Ishikawa (cell line): ENCODE measurements at regions not wholly inside any gene's neighbourhood (a gene's known extent, or its start where the extent isn't known, plus 50 kb on each side); places are given as distances from the start of the nearest gene placed in this dataset.

ENCODE experiments used
- CEBPB ChIP-seq: IDR thresholded peaks from 2 replicates; pipeline ENCODE4 v1.6.1; 2012
- CREB1 ChIP-seq: IDR thresholded peaks from 2 replicates; pipeline ENCODE4 v1.6.1; 2012; ENCODE audit warnings: low read depth
- EGR1 ChIP-seq: IDR thresholded peaks from 2 replicates; pipeline ENCODE4 v1.6.1; 2012
- EP300 ChIP-seq: IDR thresholded peaks from 2 replicates; pipeline ENCODE4 v1.6.1; 2012; ENCODE audit warnings: borderline replicate concordance
- FOXM1 ChIP-seq: IDR thresholded peaks from 2 replicates; pipeline ENCODE4 v1.6.1; 2012; ENCODE audit warnings: low read depth, borderline replicate concordance
- MAX ChIP-seq: IDR thresholded peaks from 2 replicates; pipeline ENCODE4 v1.6.1; 2012
- NFIC ChIP-seq: IDR thresholded peaks from 2 replicates; pipeline ENCODE4 v1.6.1; 2012
- RAD21 ChIP-seq: IDR thresholded peaks from 2 replicates; pipeline ENCODE4 v1.6.1; 2012; ENCODE audit warnings: low read depth
- REST ChIP-seq: IDR thresholded peaks from 2 replicates; pipeline ENCODE4 v1.6.1; 2012; ENCODE audit warnings: low read depth, mild to moderate bottlenecking
- TAF1 ChIP-seq: IDR thresholded peaks from 2 replicates; pipeline ENCODE4 v1.6.1; 2012; ENCODE audit warnings: low read depth, mild to moderate bottlenecking
- TCF12 ChIP-seq: IDR thresholded peaks from 2 replicates; pipeline ENCODE4 v1.6.1; 2012; ENCODE audit warnings: low read depth
- TEAD4 ChIP-seq: IDR thresholded peaks from 2 replicates; pipeline ENCODE4 v1.6.1; 2012
- YY1 ChIP-seq: IDR thresholded peaks from 2 replicates; pipeline ENCODE4 v1.6.1; 2012; ENCODE audit warnings: low read depth
- ZBTB7A ChIP-seq: IDR thresholded peaks from 2 replicates; pipeline ENCODE4 v1.6.1; 2012; ENCODE audit warnings: low read depth
- TF ChIP-seq, protein P1 (sequence below): IDR thresholded peaks from 2 replicates; pipeline ENCODE4 v1.6.1; 2012

GRCh38 chr13:107852072-107852471 lies 363.3 kb downstream of the LIG4 start:
- TF ChIP-seq CREB1: no peak
- TF ChIP-seq ZBTB7A: no peak
- no peak for TF ChIP-seq TEAD4
- no peak for TF ChIP-seq YY1
- no peak for TF ChIP-seq REST
- TF ChIP-seq TAF1: no peak
- TF ChIP-seq CEBPB: no peak
- no peak for TF ChIP-seq FOXM1
- TF ChIP-seq RAD21: no peak
- TF ChIP-seq, protein P1, sequence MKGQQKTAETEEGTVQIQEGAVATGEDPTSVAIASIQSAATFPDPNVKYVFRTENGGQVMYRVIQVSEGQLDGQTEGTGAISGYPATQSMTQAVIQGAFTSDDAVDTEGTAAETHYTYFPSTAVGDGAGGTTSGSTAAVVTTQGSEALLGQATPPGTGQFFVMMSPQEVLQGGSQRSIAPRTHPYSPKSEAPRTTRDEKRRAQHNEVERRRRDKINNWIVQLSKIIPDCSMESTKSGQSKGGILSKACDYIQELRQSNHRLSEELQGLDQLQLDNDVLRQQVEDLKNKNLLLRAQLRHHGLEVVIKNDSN: no peak
- TF ChIP-seq EGR1: no peak
- no peak for TF ChIP-seq MAX
- no peak for TF ChIP-seq TCF12
- TF ChIP-seq EP300: no peak
- no peak for TF ChIP-seq NFIC

- TF ChIP-seq REST: no peak
- TF ChIP-seq CREB1: no peak
- no peak for TF ChIP-seq NFIC
- TF ChIP-seq, protein P1: no peak
- no peak for TF ChIP-seq RAD21
- no peak for TF ChIP-seq EGR1
- TF ChIP-seq TEAD4: no peak
- no peak for TF ChIP-seq FOXM1
- no peak for TF ChIP-seq TAF1
- TF ChIP-seq TCF12: no peak
- no peak for TF ChIP-seq YY1
- no peak for TF ChIP-seq ZBTB7A
- TF ChIP-seq CEBPB: no peak
- TF ChIP-seq MAX: no peak
- TF ChIP-seq EP300: no peak
These were observed 363.7 kb downstream of the LIG4 start for GRCh38 chr13:107851670-107852069.

- TF ChIP-seq FOXM1: no peak
- TF ChIP-seq, protein P1: no peak
- no peak for TF ChIP-seq TAF1
- TF ChIP-seq RAD21: no peak
- TF ChIP-seq CREB1: no peak
- no peak for TF ChIP-seq TCF12
- TF ChIP-seq EGR1: no peak
- no peak for TF ChIP-seq TEAD4
- TF ChIP-seq MAX: no peak
- TF ChIP-seq ZBTB7A: no peak
- no peak for TF ChIP-seq CEBPB
- TF ChIP-seq REST: no peak
- TF ChIP-seq YY1: no peak
- no peak for TF ChIP-seq EP300
- TF ChIP-seq NFIC: no peak
These were observed 367.9 kb downstream of the LIG4 start for GRCh38 chr13:107847406-107847805.

DNA sequence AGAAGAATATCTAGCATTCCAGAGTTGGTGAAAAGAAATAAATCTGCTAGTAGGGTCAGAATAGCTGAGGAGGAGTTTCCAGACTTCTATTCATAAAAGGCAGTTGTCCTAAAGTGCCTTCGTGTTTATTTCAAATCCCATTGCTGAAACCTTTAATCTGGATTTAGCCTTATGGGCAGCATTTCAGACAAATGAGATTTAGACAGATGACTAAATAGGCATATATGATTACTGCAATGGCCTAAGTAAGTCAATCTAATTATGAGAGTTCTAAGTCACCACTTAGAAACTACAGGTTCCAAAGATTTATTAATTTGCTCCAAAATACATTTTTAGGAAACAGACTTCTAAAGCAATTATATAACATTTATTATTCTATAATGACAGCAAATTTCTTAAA lies 368.7 kb downstream of the LIG4 start:
- TF ChIP-seq ZBTB7A: no peak
